Vagina (tissue), 2 donors: ENCODE measurements at regions not wholly inside any gene's neighbourhood (a gene's known extent, or its start where the extent isn't known, plus 50 kb on each side); places are given as distances from the start of the nearest gene placed in this dataset.

Experiments used
- POLR2AphosphoS5 ChIP-seq, 2 donors: sonication (generic); formaldehyde crosslinking; IDR thresholded peaks; one replicate each; pipeline ENCODE4 v1.9.0; 2017; ENCODE audit warnings: antibody characterized with exemption in 2 of 2, mild to moderate bottlenecking in 2 of 2, low read depth in 1 of 2; ENCODE audit not compliant: insufficient read depth in 1 of 2
- TF ChIP-seq, protein P1 (sequence below), 3 experiments: fragments of 450-650 bp in 2 of 3; fragments of 200-600 bp in 1 of 3; sonication (generic) in 1 of 3; IDR thresholded peaks; one replicate each; pipeline ENCODE4 v1.5.1; 2017 to 2019; ENCODE audit warnings: antibody characterized with exemption in 3 of 3, mild to moderate bottlenecking in 2 of 3, moderate library complexity in 2 of 3

DNA sequence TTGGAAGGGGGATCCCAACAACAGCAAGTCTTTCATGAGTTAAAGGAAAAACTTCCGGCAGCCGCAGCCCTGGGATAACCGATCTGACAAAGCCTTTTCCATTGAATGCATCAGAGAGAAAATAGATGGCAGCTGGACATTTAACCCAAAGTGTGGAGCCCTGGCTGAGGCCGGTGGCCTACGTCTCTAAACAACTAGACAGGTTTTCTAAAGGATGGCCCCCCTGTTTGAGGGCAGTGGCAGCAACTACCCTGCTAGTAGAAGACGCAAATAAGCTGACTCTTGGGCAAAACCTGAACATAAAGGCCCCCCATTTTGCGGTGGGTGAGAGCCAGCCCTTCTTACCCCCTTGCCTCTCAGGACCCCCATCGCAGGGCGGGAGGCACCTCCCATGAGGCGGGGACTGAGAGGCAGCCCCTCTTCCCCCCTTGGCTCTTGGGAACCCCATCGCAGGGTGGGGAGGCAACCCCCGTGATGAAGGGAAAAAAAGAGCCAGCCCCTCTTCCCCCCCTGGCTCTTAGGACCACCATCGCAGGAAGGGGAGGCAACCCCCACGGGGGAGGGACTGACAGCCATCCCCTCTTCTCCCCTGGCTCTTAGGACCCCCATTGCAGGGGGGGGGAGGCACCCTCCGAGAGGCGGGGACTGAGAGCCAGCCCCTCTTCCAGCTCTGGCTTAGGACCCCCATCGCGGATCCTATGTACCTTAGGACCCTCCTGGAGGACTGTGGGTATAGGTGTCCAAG, 2422.9 kb upstream of the PCDH20 start:
- TF ChIP-seq, protein P1, sequence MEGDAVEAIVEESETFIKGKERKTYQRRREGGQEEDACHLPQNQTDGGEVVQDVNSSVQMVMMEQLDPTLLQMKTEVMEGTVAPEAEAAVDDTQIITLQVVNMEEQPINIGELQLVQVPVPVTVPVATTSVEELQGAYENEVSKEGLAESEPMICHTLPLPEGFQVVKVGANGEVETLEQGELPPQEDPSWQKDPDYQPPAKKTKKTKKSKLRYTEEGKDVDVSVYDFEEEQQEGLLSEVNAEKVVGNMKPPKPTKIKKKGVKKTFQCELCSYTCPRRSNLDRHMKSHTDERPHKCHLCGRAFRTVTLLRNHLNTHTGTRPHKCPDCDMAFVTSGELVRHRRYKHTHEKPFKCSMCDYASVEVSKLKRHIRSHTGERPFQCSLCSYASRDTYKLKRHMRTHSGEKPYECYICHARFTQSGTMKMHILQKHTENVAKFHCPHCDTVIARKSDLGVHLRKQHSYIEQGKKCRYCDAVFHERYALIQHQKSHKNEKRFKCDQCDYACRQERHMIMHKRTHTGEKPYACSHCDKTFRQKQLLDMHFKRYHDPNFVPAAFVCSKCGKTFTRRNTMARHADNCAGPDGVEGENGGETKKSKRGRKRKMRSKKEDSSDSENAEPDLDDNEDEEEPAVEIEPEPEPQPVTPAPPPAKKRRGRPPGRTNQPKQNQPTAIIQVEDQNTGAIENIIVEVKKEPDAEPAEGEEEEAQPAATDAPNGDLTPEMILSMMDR (IDR thresholded peaks at IDR 0.05): no peak
- no peak for TF ChIP-seq POLR2AphosphoS5 (IDR thresholded peaks at IDR 0.05; ENCODE audit: insufficient read depth in 1 of 2, low read depth in 1 of 2)
